SKM-1 (cell line): ENCODE measurements at regions not wholly inside any gene's neighbourhood (a gene's known extent, or its start where the extent isn't known, plus 50 kb on each side); places are given as distances from the start of the nearest gene placed in this dataset.
"Not testable (repeated sequence)": the region's sequence is repeated elsewhere in the genome, so short reads cannot be mapped to it uniquely, and the experiment has no call there.

Experiments used
- DNase-seq: peaks from one replicate; lab custom pipeline; 2025; ENCODE audit not compliant: unreplicated experiment; lab: John Stamatoyannopoulos, UW

DNA sequence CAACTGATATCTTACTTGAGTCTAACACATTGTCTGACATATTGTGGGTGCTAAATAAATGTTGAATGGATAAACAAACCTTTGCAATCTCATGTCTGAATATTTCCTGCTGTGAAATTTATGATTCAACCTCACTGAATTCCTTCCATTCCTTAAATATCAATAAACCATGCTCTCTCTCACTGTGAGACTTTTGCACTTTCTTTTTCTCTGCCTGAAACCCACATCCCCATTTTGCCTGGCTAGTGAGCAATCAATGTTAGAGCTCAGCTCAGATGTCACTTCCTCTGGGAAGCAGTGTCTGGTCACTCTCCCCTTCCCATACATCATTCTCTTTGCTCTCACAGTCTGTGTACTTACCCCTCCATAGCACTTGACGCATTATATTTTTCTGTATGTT, 383.7 kb upstream of the TRPC7 start:
- no peak for DNase-seq

DNA sequence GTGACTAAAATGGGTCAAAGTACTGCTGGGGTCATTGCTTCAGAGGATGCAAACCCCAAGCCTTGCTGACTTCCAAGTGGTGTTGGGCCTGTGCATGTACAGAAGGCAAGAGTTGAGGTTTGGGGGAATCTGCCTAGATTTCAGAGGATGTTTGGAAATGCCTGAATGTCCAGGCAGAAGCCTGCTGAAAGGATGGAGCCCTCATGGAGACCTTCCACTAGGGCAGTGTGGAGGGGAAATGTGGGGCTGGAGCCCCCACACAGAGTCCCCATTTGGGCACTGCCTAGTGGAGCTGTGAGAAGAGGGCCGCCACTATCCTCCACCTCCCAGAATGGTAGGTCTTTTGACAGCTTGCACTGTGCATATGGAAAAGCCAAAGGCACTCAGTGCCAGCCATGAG, 377.7 kb upstream of the TRPC7 start:
- no peak for DNase-seq

DNA sequence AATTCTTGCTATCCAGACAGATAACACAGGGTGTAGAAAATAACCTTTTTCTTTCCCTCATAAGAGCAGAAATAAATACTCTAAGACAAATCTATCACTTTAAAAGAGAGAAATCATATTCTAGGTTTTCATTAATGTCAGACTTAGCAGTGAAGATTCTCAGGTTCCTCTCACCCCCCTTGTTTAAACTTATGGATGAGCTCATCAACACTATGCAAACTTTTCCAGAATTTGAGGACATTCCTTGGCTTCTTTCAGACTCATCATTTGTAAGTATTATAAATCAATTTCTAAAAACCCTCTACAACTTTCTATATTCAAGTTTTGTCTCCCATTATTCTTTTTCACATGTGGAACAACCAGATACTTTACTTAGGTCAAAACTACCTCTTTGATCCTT, 374.9 kb upstream of the TRPC7 start:
- no peak for DNase-seq

DNA sequence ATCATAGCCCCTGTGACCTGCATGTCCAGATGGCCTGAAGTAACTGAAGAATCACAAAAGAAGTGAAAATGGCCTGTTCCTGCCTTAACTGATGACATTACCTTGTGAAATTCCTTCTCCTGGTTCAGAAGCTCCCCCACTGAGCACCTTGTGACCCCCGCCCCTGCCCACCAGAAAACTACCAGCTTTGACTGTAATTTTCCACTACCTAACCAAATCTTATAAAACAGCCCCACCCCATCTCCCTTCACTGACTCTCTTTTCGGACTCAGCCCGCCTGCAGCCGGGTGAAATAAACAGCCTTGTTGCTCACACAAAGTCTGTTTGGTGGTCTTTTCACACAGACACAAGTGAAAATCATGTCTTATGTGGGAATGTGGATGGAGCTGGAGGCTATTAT, 373.9 kb upstream of the TRPC7 start:
- not testable (repeated sequence) for DNase-seq

DNA sequence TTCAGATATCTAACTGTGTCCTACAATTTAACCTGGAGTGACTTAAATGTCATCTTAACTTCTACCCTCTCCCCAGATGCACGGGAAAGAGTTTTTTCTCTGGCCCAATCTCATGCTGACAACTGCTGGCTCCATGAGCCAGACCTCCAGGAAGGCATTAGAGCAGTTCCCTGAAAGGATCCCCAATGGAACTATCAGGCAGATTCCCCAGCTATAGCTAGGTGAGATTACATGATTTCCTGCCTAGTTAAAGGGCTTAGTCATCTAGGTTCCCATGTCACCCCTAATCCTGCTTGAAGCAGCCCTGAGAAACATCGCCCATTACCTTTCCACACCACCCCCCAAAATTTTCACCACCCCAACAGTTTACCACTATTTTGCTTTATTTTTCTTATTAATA, 373.5 kb upstream of the TRPC7 start:
- DNase-seq = no peak

DNA sequence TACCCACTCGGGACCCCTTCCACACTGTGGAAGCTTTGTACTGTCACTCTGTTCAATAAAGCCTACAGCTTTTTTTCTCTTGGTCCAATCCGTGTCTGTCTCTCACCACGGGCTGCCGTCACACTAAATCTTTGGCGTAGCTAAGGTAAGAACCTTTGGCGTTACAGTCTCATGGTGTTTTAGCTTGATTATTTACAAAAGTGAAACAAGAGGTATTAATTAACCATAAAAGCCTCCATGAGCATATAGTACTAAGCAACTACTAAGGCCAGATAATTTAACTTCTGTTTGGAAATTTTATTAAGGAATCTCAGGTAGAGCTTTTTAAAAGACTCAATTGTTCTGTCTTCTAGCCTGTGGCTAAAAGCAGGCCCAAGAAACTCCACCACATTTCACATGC, 370.7 kb upstream of the TRPC7 start:
- no peak for DNase-seq

DNA sequence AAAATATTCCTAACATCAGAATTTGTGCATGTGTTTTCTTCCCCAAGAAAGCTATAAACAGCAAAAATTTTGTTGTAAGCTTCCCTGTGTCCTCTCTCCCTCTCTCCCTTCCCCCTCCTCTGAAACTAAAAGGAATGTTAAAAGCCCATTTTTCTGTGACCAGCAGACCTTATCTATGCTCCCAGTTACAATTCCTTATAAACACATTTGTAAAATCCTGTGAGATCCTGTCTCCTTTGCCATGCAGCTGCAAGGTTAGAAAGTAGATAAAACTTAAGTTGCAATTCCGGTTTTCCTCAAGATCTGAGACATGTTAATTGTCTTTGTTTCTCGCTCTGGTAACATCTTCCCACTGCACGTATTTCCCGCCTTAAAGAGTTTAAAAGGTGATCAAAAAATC, 370.3 kb upstream of the TRPC7 start:
- not testable (repeated sequence) for DNase-seq

DNA sequence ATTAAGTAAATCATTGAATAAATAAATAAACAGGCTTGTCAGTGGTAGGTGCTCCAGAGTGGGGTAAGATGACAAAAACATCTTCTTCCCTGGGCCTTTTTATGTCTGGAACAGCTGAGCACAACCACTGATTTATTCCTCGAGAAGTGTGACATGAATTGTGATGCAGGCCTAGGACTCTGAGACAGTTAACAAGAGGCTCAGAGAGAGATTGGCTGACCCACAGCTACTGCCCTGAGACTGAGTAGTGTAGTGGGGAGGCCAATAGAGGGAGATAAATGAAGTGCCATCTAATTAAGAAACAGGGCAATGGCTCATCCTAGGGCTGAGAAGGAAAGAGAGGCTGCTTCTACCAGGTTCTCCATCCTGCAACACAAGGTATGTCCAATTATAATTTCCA, 369.3 kb upstream of the TRPC7 start:
- DNase-seq = no peak

DNA sequence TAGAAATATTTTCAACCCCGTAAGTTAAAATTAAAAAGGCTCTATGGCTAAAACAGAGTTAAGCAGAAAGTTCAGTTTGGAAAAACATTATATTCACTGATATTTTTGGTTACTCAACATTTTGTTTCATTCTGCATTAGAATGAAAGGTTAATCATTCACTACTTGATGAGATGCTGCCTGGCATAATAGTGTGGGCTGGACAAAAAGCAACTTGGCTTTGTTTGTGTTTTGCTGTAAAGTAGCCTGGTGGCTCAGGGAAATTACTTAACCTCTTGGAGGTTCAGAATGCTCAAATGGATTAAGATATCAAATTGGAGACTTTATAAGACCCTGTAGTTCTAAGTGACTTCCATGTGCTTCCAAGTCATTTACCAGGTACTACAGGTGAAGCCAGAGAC, 367.4 kb upstream of the TRPC7 start:
- DNase-seq = no peak

DNA sequence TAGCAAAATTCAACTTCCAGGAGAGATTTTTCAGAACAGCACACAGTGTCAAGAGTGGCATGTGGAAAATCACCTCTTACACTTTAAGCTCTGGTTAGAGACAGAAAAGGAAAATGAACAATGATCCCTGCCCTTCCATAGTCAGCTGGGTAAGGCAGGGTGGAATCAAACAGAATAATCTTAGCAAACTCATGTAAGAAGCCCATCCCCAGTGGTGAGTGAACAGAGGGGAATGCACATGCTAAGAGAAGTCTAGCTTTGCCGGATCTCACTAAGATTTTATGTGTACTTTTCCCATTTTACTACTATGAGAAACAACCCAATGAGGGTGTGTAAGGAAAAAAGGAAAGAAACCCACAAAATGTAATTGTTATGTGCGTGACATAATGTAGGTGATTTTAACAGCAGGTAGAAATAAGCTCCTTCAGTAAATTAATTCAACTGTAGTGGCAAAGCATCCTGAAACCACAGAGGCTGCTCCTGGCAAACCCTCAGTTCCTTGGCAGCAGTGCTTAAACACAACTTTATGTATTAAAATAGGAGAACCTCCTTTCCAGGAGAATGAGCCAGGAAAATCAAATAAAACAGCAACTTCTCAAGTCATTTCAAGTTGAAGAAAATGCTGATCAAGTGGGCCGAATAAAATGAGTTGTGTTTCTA, 366.0 kb upstream of the TRPC7 start:
- no peak for DNase-seq

DNA sequence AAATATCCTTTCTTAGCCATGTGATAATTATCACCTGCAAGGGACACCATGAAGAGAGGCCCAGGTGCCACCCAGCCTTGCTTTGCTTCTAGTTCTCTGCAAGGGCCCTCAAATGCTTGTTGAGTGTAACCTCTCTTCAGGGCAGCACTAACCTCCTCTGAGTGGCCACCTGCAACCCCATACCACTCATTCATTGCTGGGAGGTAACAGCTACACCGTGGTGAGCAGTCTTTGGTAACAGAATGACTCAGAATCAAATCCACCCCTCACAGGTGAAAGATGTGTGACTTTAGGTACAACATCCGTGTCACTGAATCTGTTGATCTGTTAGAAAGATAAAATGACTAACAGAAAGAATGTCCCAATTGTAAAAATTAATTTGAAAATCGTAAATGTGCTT, 365.1 kb upstream of the TRPC7 start:
- DNase-seq = no peak

DNA sequence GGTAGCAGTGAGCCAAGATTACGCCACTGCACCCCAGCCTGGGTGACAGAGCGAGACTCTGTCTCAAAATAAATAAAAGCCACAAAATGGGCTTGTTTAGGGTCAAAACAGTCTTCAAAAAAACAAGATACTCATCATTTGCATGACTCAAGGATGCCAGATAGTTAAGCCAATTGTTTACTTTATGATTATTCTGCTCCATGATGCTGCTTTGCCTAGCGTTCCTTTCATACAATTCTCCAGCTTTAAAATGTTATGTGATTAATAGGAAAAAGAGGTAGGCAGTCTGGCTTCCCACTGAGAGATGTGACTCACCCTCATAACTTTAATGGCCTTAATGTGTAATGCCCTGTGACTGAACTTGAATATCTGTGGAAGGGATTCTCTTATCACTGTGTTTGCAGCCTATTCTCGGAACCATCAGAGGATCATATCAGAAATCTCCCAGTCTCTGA, 364.6 kb upstream of the TRPC7 start:
- DNase-seq = no peak

DNA sequence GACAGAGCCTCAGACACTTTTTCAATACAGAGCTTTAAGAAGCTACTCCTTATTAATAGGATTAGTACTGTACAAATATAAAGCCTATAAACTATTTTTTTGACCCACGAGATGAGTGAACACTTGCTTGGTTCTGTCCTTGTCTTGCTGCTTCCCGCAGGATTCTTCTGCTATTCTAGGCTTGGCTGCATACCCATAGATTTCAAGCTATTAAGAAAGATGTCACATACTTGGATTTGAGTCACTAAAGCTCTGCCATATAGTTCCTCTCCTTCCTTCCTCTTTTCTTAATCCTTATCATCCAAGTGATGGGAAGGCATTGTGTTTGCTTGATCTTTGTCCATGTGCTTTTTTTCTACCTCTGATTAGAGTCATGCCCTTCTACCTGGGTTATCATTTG, 361.2 kb upstream of the TRPC7 start:
- no peak for DNase-seq

DNA sequence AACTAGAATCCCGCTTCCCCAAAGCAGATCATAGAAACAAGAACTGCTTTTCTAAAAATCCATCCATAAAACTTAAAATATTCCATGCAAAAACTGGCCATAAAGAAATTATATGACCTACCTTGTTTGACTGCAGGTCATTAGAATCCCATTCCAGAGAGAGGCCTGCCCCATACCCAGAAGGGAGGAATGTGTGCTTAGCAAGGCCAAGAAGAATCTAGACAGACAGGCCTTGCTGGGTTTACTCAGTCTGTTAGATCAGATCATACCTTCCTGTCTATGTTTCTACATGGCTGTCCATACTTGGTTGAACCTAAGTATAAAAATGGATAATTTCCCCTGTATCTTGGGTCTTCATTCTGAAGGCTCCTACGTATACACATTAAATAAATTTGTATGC, 358.8 kb upstream of the TRPC7 start:
- no peak for DNase-seq

DNA sequence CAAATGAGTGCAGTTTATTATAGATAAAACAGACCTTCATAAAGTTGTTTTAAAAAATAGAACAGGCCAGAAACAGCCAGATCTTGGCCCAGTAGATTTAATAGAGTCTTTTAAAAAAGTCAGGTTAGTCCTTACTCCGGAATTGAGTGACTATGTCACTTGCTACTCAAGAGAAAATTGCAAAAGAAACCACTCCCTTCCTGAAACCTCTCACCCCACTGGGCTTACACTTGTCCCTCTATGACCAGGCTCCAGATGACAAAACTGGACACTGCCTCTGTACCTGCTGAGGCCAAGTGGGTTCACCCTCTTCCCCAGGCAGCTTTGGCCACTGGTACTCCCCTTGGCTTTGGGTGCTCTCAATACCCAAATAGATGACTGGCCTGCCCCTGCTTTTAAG, 357.2 kb upstream of the TRPC7 start:
- DNase-seq = no peak

DNA sequence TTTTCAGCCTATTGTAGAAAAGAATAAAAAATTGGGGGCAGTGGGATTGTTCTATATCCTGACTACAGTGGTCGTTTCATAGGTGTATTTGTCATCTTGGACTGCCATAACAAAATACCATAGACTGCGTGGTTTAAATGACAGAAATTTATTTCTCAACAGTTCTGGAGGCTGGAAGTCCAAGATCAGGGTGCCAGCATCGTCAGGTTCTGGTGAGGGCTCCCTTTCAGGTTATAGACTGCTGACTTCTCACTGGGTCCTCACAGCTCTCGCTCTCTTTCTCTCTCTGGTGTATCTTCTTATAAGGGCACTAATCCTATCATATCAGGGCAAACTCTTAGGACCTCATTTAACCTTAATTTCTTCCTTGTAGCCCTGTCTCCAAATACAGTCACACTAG, 356.7 kb upstream of the TRPC7 start:
- no peak for DNase-seq

DNA sequence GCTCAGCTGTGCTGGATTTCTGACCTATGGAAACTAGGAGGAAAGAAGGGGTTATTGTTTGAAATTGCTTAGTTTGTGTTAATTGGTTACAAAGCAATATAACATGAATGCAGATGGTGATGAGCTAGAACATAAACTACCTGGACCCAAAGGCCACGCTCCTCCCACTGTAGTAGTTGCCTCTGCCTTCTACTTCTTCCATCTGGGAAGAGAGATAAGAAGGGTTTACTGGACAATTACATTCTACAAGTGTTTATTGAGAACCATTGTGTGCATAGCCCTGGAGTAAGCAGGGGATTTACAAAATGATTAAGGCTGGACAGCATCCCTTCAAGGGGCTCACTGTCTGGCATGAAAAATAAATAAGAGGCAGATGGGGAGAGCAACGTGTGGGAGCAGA, 355.3 kb upstream of the TRPC7 start:
- DNase-seq = no peak

DNA sequence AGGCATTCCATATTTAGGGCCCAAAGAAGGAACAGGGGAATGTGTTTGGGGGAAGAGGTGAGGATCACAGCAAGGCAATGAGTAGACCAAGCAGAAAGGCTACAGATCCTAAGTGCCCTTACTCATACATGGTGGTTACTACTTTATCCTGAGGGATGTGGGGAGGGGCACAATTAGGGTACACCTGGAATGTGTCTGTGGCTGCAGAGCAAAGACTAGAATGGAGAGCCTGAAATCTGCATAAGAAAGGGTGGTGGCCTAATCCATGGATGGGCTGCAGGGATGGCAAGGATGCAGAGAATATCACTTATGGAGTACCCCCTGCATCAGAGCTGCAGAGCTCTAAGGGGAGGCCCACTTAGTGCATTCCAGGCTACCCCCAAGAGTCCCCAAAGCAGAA, 352.6 kb upstream of the TRPC7 start:
- no peak for DNase-seq

DNA sequence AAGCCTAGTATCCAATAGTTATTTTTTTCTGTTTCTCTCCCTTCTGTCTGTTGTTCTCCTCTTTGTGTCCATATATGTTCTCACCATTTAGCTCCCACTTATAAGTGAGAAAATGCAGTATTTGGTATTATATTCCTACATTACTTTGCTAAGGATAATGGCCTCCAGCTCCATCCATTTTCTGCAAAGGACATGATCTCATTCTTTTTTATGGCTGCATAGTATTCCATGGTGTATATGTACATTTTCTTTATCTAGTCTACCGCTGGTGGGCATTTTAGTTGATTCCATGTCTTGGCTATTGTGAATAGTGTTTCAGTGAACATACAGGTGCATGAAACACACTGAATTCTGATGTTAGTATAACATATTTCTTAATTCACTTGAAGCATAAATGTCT, 348.9 kb upstream of the TRPC7 start:
- no peak for DNase-seq

DNA sequence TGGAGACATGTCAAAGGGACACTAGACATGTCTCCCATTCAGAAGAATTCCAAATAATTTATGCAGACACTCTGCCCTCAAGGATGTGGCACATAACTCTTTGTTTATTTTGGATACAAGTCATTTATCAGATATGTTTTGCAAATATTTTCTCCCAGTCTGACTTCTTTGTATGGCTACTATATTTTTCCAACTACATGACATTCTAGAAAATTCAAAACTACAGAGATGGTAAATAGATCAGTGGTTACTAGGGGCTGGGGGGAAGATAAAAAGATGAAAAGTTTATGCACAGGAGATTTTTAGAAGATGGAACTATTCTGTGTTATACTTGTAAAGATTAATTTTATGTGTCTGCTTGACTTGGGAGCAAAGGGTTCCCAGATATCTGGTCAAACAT, 347.3 kb upstream of the TRPC7 start:
- no peak for DNase-seq

DNA sequence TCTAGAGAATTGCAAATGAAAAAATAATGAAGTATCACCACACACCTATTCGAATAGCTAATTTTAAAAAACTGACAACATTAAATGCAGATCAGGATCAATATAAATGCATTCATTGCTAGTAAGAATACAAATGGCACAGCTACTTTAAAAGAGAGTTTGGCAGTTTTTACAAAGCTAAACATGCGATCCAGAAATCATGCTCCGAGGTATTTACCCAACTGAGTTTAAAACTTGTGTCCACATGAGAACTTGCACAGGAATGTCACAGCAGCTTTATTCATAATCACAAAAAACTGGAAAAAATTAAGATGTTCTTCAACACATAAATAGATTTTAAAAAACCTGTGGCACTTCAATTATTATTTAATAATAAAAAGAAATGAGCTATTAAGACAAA, 345.5 kb upstream of the TRPC7 start:
- no peak for DNase-seq

DNA sequence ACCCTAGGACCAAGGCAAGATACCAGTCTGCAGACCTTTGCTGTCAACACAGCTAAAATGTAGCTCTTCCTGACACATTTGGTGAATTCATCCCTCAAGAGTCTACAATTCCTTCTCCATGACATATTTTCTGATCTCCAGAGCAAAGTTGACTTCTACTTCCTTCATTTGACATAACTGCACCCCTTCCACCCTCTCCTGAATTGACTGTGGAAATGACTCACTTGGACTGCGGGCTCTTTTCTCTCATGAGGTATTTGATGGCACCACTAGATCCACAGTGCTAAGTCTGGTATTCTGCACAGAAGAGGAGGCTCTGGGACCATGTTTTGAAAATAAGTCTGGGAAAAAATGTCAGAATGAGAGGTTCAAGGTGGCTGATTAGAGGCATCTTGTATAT, 338.4 kb upstream of the TRPC7 start:
- DNase-seq = no peak

DNA sequence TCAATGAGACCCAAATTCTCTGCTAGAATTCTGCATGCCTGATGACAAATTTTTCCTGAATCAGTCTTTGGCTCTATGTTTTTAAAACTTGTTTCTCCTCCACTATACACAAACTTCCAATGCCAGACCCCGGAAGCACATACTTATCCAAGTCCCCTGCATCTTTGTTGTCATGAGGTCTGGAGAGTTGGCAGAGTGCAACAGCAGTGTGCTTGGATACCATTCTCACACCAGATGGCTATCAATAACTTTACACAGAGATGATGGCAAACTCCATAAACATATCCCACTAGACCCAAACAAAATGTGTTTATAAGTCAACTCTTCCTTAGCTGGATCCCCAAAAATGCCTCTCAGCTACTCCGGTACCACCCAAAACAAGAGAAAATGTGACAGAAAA, 337.7 kb upstream of the TRPC7 start:
- no peak for DNase-seq

DNA sequence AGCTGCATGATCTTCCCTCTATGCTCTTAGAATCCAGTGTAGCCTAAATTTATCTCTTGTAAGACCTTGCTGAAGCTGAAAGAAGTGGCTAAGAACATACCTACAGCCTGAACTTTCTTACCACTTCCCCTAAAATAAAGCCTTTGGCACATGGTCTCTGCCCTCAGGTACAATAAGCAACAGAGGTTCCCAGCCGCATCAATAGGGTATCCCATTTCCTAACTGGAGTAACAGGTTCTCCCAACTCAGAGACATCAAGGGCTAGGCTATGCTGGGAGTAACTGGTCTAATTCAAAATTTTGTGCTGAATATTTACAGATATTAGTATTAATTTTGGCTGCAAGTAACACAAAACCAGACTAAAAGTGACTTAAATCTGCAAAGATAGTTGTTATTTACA, 335.8 kb upstream of the TRPC7 start:
- no peak for DNase-seq
